ENCODE measurements at regions not wholly inside any gene's neighbourhood (a gene's known extent, or its start where the extent isn't known, plus 50 kb on each side); places are given as distances from the start of the nearest gene placed in this dataset.

DNA sequence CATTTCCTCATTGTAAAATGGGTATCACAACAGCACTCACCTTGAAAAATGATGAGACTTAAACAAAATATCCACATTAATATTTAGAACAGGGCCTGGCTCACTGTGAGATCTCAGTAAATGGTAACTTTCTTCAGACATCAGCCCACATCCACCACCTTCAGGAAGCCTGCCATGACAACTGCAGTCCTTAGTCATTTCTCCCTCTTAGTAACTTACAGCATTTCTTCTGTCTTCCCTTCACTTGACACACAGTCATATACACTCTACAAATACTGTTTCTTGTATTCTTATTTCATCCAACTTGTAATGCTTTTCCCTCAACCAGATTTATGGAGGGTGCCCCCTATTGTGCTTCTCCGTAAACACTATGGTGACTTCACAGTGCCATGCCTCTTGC is 263.0 kb downstream of the ZNF516 start:
- no peaks in the 10 kb centered on the region for H3K36me3 ChIP-seq
- ATAC-seq (ENCODE audit: low FRiP score in 2 of 2) = no peak
- no peaks in the 10 kb centered on the region for H3K27me3 ChIP-seq
- 83 to 96% methylated on average over 1 of the region's 1 CpG for WGBS, 2 donors
- no peak for TF ChIP-seq POLR2AphosphoS5 (IDR thresholded peaks at IDR 0.05)
- TF ChIP-seq, protein P1, sequence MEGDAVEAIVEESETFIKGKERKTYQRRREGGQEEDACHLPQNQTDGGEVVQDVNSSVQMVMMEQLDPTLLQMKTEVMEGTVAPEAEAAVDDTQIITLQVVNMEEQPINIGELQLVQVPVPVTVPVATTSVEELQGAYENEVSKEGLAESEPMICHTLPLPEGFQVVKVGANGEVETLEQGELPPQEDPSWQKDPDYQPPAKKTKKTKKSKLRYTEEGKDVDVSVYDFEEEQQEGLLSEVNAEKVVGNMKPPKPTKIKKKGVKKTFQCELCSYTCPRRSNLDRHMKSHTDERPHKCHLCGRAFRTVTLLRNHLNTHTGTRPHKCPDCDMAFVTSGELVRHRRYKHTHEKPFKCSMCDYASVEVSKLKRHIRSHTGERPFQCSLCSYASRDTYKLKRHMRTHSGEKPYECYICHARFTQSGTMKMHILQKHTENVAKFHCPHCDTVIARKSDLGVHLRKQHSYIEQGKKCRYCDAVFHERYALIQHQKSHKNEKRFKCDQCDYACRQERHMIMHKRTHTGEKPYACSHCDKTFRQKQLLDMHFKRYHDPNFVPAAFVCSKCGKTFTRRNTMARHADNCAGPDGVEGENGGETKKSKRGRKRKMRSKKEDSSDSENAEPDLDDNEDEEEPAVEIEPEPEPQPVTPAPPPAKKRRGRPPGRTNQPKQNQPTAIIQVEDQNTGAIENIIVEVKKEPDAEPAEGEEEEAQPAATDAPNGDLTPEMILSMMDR (IDR thresholded peaks at IDR 0.05) = no peak
- TF ChIP-seq EP300 (IDR thresholded peaks at IDR 0.05) = no peak
- no peak for TF ChIP-seq POLR2A (IDR thresholded peaks at IDR 0.05)
- H3K9me3 ChIP-seq = no peaks in the 10 kb centered on the region
- H3K27ac ChIP-seq = no peak overlapping the region
- DNase-seq = no peak
- no peak overlapping the region for H3K4me3 ChIP-seq
- no peaks in the 10 kb centered on the region for H3K4me1 ChIP-seq

- Histone ChIP-seq H3K36me3 (no peaks in the 10 kb centered on the region), H3K9me3 (no peaks in the 10 kb centered on the region), H3K4me1 (no peaks in the 10 kb centered on the region), H3K27ac (no peak overlapping the region), H3K4me3 (no peak overlapping the region), H3K27me3 (no peaks in the 10 kb centered on the region)
- TF ChIP-seq, protein P1 (IDR thresholded peaks at IDR 0.05) = no peak
- TF ChIP-seq EP300 (IDR thresholded peaks at IDR 0.05) (no peak), POLR2AphosphoS5 (IDR thresholded peaks at IDR 0.05) (no peak), POLR2A (IDR thresholded peaks at IDR 0.05) (no peak)
- no peak for ATAC-seq (ENCODE audit: low FRiP score in 2 of 2)
- DNase-seq = no peak
- 87 to 91% methylated on average over 5 of the region's 5 CpGs for WGBS, 2 donors
Observed at GRCh38 chr18:76231402-76231801, 263.6 kb downstream of the ZNF516 start.

- TF ChIP-seq, protein P1 (IDR thresholded peaks at IDR 0.05) = no peak
- TF ChIP-seq POLR2AphosphoS5 (IDR thresholded peaks at IDR 0.05) (no peak), EP300 (IDR thresholded peaks at IDR 0.05) (no peak), POLR2A (IDR thresholded peaks at IDR 0.05) (no peak)
- ATAC-seq (ENCODE audit: low FRiP score in 2 of 2) (no peak), DNase-seq (no peak)
- no peak overlapping the region for H3K27ac ChIP-seq
- H3K36me3 ChIP-seq = no peaks in the 10 kb centered on the region
- no peaks in the 10 kb centered on the region for H3K27me3 ChIP-seq
- no peaks in the 10 kb centered on the region for H3K9me3 ChIP-seq
- 62 to 66% methylated on average over 11 of the region's 11 CpGs for WGBS, 2 donors
- no peaks in the 10 kb centered on the region for H3K4me1 ChIP-seq
- no peak overlapping the region for H3K4me3 ChIP-seq
Observed at GRCh38 chr18:76230791-76231190, 264.3 kb downstream of the ZNF516 start.

DNA sequence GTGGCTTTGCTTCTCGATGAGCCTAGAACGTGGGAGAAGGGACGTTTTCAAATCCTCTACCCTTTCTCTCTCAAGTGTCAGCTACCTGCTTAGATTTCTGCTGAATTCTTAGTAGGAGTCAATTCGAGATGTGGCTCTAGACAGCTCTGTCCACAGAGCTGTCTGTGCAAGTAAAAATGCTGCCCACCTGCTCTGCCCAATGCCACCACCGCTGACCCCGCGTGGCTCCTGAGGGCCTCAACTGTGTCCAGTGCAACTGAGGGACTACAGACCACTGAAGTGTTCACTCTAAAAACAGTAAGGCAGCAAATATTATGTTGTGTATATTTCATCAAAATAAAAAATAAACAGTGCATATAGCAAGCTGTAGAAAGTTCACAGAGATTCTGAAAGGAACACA is 266.3 kb downstream of the ZNF516 start:
- no peaks in the 10 kb centered on the region for H3K4me1 ChIP-seq
- H3K4me3 ChIP-seq = no peak overlapping the region
- H3K36me3 ChIP-seq = no peaks in the 10 kb centered on the region
- WGBS, 2 donors = 77 to 80% methylated on average over 7 of the region's 7 CpGs
- ATAC-seq (ENCODE audit: low FRiP score in 2 of 2) (no peak), DNase-seq (no peak)
- no peak for TF ChIP-seq EP300 (IDR thresholded peaks at IDR 0.05)
- no peaks in the 10 kb centered on the region for H3K27me3 ChIP-seq
- no peak overlapping the region for H3K27ac ChIP-seq
- no peaks in the 10 kb centered on the region for H3K9me3 ChIP-seq

DNA sequence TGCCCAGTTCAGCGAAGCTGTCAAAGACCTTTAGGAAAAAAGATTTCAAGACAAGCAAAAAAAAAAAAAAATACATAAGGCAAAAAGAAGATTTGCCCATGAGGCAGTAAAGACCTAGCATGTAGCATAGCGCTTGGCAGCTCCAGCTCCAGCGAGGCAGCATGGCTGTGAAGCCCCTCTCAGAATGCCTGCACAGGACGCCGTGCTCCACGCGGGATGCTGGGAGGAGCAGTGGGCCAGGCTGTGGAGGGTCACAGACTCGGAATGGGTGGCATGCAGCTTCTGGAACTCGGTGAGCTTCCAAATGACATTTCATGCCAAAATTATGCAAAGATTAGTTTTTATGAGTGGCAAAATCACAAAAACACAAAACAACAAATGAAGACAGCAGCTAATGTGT is 267.3 kb downstream of the ZNF516 start:
- no peaks in the 10 kb centered on the region for H3K9me3 ChIP-seq
- no peaks in the 10 kb centered on the region for H3K36me3 ChIP-seq
- H3K27me3 ChIP-seq = no peaks in the 10 kb centered on the region
- WGBS, 2 donors = 77 to 80% methylated on average over 9 of the region's 9 CpGs
- TF ChIP-seq POLR2AphosphoS5 (IDR thresholded peaks at IDR 0.05) (no peak), EP300 (IDR thresholded peaks at IDR 0.05) (no peak), POLR2A (IDR thresholded peaks at IDR 0.05) (no peak)
- TF ChIP-seq, protein P1 (IDR thresholded peaks at IDR 0.05) = no peak
- no peak for ATAC-seq (ENCODE audit: low FRiP score in 2 of 2)
- H3K4me1 ChIP-seq = no peaks in the 10 kb centered on the region
- DNase-seq = peak in 1 of 2 donors; percentile 50
- no peak overlapping the region for H3K4me3 ChIP-seq
- no peak overlapping the region for H3K27ac ChIP-seq
